ENCODE measurements at regions not wholly inside any gene's neighbourhood (a gene's known extent, or its start where the extent isn't known, plus 50 kb on each side); places are given as distances from the start of the nearest gene placed in this dataset.

DNA sequence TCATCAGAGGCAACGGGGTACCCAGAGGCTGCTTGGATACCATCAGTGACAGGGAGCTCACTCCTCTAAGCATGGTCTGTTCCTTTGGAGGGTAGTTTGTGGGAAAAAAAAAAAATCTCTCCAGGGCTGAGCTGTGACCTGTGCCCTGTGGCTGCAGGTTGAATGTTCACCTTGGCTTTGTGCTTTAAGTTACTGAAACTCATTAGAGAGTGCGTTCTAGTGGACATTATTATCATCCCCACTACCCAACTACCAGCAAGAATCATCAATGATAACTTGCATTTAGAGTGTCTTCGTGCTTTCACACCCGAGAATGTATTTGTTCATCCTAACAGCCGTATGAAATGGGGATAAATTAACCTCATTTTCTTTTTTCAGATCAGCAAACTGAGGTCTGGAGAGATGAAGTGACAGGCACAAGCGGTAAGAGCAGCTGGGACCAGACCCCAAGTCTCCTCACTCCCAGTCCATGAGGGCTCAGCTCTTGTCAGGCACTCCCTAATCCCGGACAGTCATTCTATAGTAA is 157.5 kb upstream of the MYCN start:
- no peak overlapping the region for H4K91ac ChIP-seq (replicated peaks; ENCODE audit: insufficient read length, low read length)
- H3K56ac ChIP-seq (replicated peaks; ENCODE audit: insufficient read length, low read depth, low read length): no peak overlapping the region
- ChIA-PET POLR2A (ENCODE audit: partially characterized antibody) (interaction anchor here (0.9 to 1.5 kb wide), 2 partner anchors 18 to 20 kb away, joined by 3 read pairs; no protein-coding TSS in a partner anchor), CTCF (ENCODE audit: partially characterized antibody) (interaction anchor here (0.6 to 2.8 kb wide), 12 partner anchors 8 to 830 kb away, joined by 3 to 11 read pairs (median 4); no protein-coding TSS in a partner anchor)
- FAIRE-seq (no peak), DNase-seq (ENCODE audit: low read depth in 1 of 2, low spot score in 2 of 2) (no peak)
- 90% methylated on average over 7 of the region's 7 CpGs; no CpG with 5 or more reads in 1 of the 2 experiments for WGBS, 2 experiments (ENCODE audit: extremely low coverage in 1 of 2, insufficient coverage in 1 of 2, insufficient read length in 1 of 2, insufficient replicate concordance in 2 of 2, low coverage in 1 of 2, low lambda C conversion rate in 2 of 2, missing lambda C conversion rate in 1 of 2)
- H3K4me2 ChIP-seq (ENCODE audit: insufficient read depth in 1 of 2, low read depth in 2 of 2, low read length in 2 of 2): no peak overlapping the region
- H2AFZ ChIP-seq (ENCODE audit: low read length): no peak overlapping the region
- no peaks in the 10 kb centered on the region for H3K9me3 ChIP-seq (ENCODE audit: insufficient read depth in 2 of 2, low read depth in 1 of 2, low read length in 1 of 2)
- H3K79me1 ChIP-seq (ENCODE audit: low read depth, low read length): no peaks in the 10 kb centered on the region
- no peak overlapping the region for H3K18ac ChIP-seq (ENCODE audit: extremely low read depth, low read length)
- no peaks in the 10 kb centered on the region for H4K20me1 ChIP-seq (replicated peaks in 1 of 2; ENCODE audit: control insufficient read depth in 1 of 2, insufficient read depth in 2 of 2, low read length in 2 of 2)
- no peaks in the 10 kb centered on the region for H3K79me2 ChIP-seq (ENCODE audit: control insufficient read depth in 1 of 2, insufficient read depth in 2 of 2, low read length in 2 of 2)
- H2BK12ac ChIP-seq (ENCODE audit: low read depth, low read length): no peak overlapping the region
- no peak overlapping the region for H2BK20ac ChIP-seq (ENCODE audit: low read length)
- H3K4me3 ChIP-seq (ENCODE audit: extremely low read depth in 1 of 4, insufficient read depth in 2 of 4, low read depth in 3 of 4, low read length in 4 of 4): no peak overlapping the region
- H3K36me3 ChIP-seq (ENCODE audit: control insufficient read depth in 2 of 4, insufficient read depth in 4 of 4, low read length in 3 of 4): no peaks in the 10 kb centered on the region
- no peak overlapping the region for H2BK5ac ChIP-seq (ENCODE audit: low read depth, low read length)
- no peak overlapping the region for H2AK5ac ChIP-seq (ENCODE audit: low read depth, low read length)
- no peaks in the 10 kb centered on the region; a peak in 1 of 7 replicates for H3K27me3 ChIP-seq (replicated peaks in 1 of 4; ENCODE audit: control insufficient read depth in 3 of 4, extremely low read depth in 1 of 4, insufficient read depth in 3 of 4, low read length in 3 of 4)
- no peak overlapping the region for H3K23ac ChIP-seq (ENCODE audit: insufficient read length)
- H2BK15ac ChIP-seq (ENCODE audit: low read length): no peak overlapping the region
- H3K14ac ChIP-seq (ENCODE audit: insufficient read length): no peak overlapping the region
- no peak overlapping the region for H3K4ac ChIP-seq (replicated peaks; ENCODE audit: insufficient read length, low read depth, low read length)
- H2BK120ac ChIP-seq (replicated peaks; ENCODE audit: low read depth, low read length): no peak overlapping the region
- H4K8ac ChIP-seq (ENCODE audit: extremely low read depth, insufficient read depth, low read length): no peak overlapping the region
- H3K27ac ChIP-seq (ENCODE audit: low read depth, low read length): no peak overlapping the region
- no peaks in the 10 kb centered on the region for H3K4me1 ChIP-seq (replicated peaks in 1 of 4; ENCODE audit: control insufficient read depth in 3 of 4, insufficient read depth in 4 of 4, low read length in 3 of 4)
- TF ChIP-seq SIN3A (conservative IDR thresholded peaks at IDR 0.05 in 1 of 2, IDR thresholded peaks at IDR 0.05 in 1 of 2; ENCODE audit: low read depth in 1 of 2, low read length in 2 of 2): no peak
- no peak overlapping the region for H4K5ac ChIP-seq (ENCODE audit: insufficient read length, low read depth, low read length)
- peaks cover 8% of the 10 kb centered on the region; the same call in 1 of the 2 replicates for H3K23me2 ChIP-seq (ENCODE audit: low read depth, low read length)
- H3K9ac ChIP-seq (replicated peaks in 1 of 4; ENCODE audit: extremely low read depth in 1 of 4, low read depth in 3 of 4, low read length in 3 of 4): no peak overlapping the region
